Caco-2 (cell line): ENCODE measurements at regions not wholly inside any gene's neighbourhood (a gene's known extent, or its start where the extent isn't known, plus 50 kb on each side); places are given as distances from the start of the nearest gene placed in this dataset.

Experiments
- BruUV-seq: library from RNA; stranded (reverse); fragments of 400-500 nt; replicated peaks from 2 replicates; lab custom pipeline; 2021; lab: Mats Ljungman, UMichigan
- CTCF ChIA-PET: fragments of 300-600 bp; sonication (Branson Sonifier 250); formaldehyde crosslinking; loops from one replicate; lab custom pipeline; 2022; ENCODE audit warnings: antibody characterized with exemption; lab: Charles Lee
- POLR2A ChIA-PET: fragments of 300-600 bp; sonication (Branson Sonifier 250); formaldehyde crosslinking; loops from one replicate; lab custom pipeline; 2022; ENCODE audit warnings: antibody characterized with exemption; lab: Charles Lee
- DNase-seq, 2 experiments: peaks; one replicate each; pipeline versions ENCODE4 v3.0.0 to v3.0.0-alpha.2; 2020 to 2022
- H3K27me3 ChIP-seq: replicated peaks from 2 replicates; pipeline ENCODE4 v1.6.0; 2011; ENCODE audit warnings: low read length; ENCODE audit not compliant: control insufficient read depth, insufficient read depth
- H3K36me3 ChIP-seq: 2 replicates; pipeline ENCODE4 v1.5.1; 2011; ENCODE audit warnings: low read length; ENCODE audit not compliant: control insufficient read depth, insufficient read depth
- H3K4me1 ChIP-seq: fragments of 250-450 bp; sonication (Bioruptor Pico); 2 replicates; pipeline ENCODE4 v1.5.1; 2020; ENCODE audit warnings: mild to moderate bottlenecking
- H3K4me3 ChIP-seq: 2 replicates; pipeline ENCODE4 v1.5.1; 2011; ENCODE audit warnings: low read depth, mild to moderate bottlenecking, control low read depth, low read length
- H3K9me3 ChIP-seq: fragments of 250-450 bp; sonication (Bioruptor Pico); 2 replicates; pipeline ENCODE4 v1.5.1; 2020; ENCODE audit warnings: mild to moderate bottlenecking, moderate library complexity
- H3K27ac Mint-ChIP-seq: one replicate; pipeline ENCODE4 v1.8.0; 2022; ENCODE audit warnings: mixed read lengths; ENCODE audit not compliant: unreplicated experiment
- H3K27me3 Mint-ChIP-seq: one replicate; pipeline ENCODE4 v1.8.0; 2022; ENCODE audit warnings: mixed read lengths; ENCODE audit not compliant: insufficient read depth, unreplicated experiment
- H3K36me3 Mint-ChIP-seq: one replicate; pipeline ENCODE4 v1.8.0; 2022; ENCODE audit warnings: mild to moderate bottlenecking, mixed read lengths; ENCODE audit not compliant: insufficient read depth, unreplicated experiment
- H3K4me1 Mint-ChIP-seq: one replicate; pipeline ENCODE4 v1.8.0; 2022; ENCODE audit warnings: low read depth, mixed read lengths; ENCODE audit not compliant: unreplicated experiment
- H3K4me3 Mint-ChIP-seq: one replicate; pipeline ENCODE4 v1.8.0; 2022; ENCODE audit warnings: mild to moderate bottlenecking, moderate library complexity, mixed read lengths; ENCODE audit not compliant: unreplicated experiment
- H3K9me3 Mint-ChIP-seq: one replicate; pipeline ENCODE4 v1.8.0; 2022; ENCODE audit warnings: mixed read lengths; ENCODE audit not compliant: unreplicated experiment
- CTCF ChIP-seq, 2 experiments: fragments of 200-600 bp in 1 of 2; IDR thresholded peaks; 1 replicate in 1 of 2; 2 replicates in 1 of 2; pipeline versions ENCODE4 v1.5.1 to v1.8.0; 2011 to 2022; ENCODE audit warnings: antibody characterized with exemption in 1 of 2, control low read depth in 1 of 2, inconsistent platforms in 1 of 2, low read depth in 1 of 2, low read length in 1 of 2, mild to moderate bottlenecking in 1 of 2, moderate library complexity in 1 of 2; ENCODE audit not compliant: insufficient read depth in 1 of 2, severe bottlenecking in 1 of 2, unreplicated experiment in 1 of 2
- intact Hi-C: fragments of 100-400 bp; cut with micrococcal nuclease; formaldehyde crosslinking; loops from one replicate; pipeline ENCODE4 v1.10.0; 2022; ENCODE audit not compliant: unreplicated experiment

GRCh38 chr6:167505199-167505598 lies 180.3 kb downstream of the TTLL2 start:
- Mint-ChIP-seq H3K4me1 (no peaks in the 10 kb centered on the region), H3K27ac (no peak overlapping the region), H3K4me3 (no peak overlapping the region), H3K9me3 (no peaks in the 10 kb centered on the region), H3K27me3 (no peaks in the 10 kb centered on the region), H3K36me3 (no peaks in the 10 kb centered on the region)
- H3K4me3 ChIP-seq, result no peak overlapping the region
- no peak for DNase-seq
- no peak for TF ChIP-seq CTCF (IDR thresholded peaks at IDR 0.05; ENCODE audit: insufficient read depth in 1 of 2, low read depth in 1 of 2, low read length in 1 of 2, severe bottlenecking in 1 of 2, unreplicated experiment in 1 of 2)
- no TSS peak for BruUV-seq
- H3K9me3 ChIP-seq, result no peaks in the 10 kb centered on the region
- H3K36me3 ChIP-seq, result no peaks in the 10 kb centered on the region
- H3K27me3 ChIP-seq, result no peaks in the 10 kb centered on the region
- H3K4me1 ChIP-seq, result peaks cover 12% of the 10 kb centered on the region
- intact Hi-C loops, result loop anchor here (10.0 kb wide), 1 partner anchor 320 kb away; the partner anchor contains the start of gene AFDN
- POLR2A ChIA-PET, result no interaction called here
- CTCF ChIA-PET, result no interaction called here

DNA sequence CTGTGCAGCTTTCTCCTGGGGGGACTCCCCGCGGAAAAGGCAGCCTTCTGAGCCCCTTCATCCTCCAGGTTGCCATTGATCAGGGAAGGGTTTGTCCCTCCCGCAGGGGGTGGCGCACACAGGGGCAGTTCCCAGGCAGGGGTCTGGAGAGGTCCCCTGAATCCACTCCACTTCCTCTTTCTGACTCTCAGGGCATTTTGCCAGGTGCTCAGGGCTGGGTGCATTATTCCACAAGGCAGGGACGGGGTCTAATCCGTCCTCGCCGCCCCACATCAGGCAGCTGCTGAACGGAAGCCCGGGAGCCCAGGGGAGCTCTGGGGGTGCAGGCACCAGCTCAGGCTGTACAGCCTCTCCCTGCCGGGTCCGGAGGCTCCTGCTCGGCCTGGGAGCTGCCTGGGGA lies 180.9 kb downstream of the TTLL2 start:
- intact Hi-C loops, result loop anchor here (10.0 kb wide), 1 partner anchor 319 kb away; the partner anchor contains the start of gene AFDN
- TF ChIP-seq CTCF (IDR thresholded peaks at IDR 0.05; ENCODE audit: insufficient read depth in 1 of 2, low read depth in 1 of 2, low read length in 1 of 2, severe bottlenecking in 1 of 2, unreplicated experiment in 1 of 2), result no peak
- ChIA-PET POLR2A (no interaction called here), CTCF (no interaction called here)
- Mint-ChIP-seq H3K4me1 (no peaks in the 10 kb centered on the region), H3K4me3 (no peak overlapping the region), H3K27ac (no peak overlapping the region), H3K9me3 (no peaks in the 10 kb centered on the region), H3K27me3 (no peaks in the 10 kb centered on the region), H3K36me3 (no peaks in the 10 kb centered on the region)
- peaks cover 12% of the 10 kb centered on the region for H3K4me1 ChIP-seq
- H3K27me3 ChIP-seq, result no peaks in the 10 kb centered on the region
- no peaks in the 10 kb centered on the region for H3K36me3 ChIP-seq
- H3K9me3 ChIP-seq, result no peaks in the 10 kb centered on the region
- DNase-seq, result no peak
- BruUV-seq, result no TSS peak
- H3K4me3 ChIP-seq, result no peak overlapping the region

- ChIA-PET POLR2A (no interaction called here), CTCF (no interaction called here)
- H3K36me3 ChIP-seq, result no peaks in the 10 kb centered on the region
- Mint-ChIP-seq H3K27me3 (no peaks in the 10 kb centered on the region), H3K27ac (no peak overlapping the region), H3K36me3 (no peaks in the 10 kb centered on the region), H3K9me3 (no peaks in the 10 kb centered on the region), H3K4me3 (no peak overlapping the region), H3K4me1 (no peaks in the 10 kb centered on the region)
- H3K27me3 ChIP-seq, result no peaks in the 10 kb centered on the region
- no TSS peak for BruUV-seq
- H3K4me1 ChIP-seq, result peaks cover 12% of the 10 kb centered on the region
- H3K9me3 ChIP-seq, result no peaks in the 10 kb centered on the region
- TF ChIP-seq CTCF (IDR thresholded peaks at IDR 0.05; ENCODE audit: insufficient read depth in 1 of 2, low read depth in 1 of 2, low read length in 1 of 2, severe bottlenecking in 1 of 2, unreplicated experiment in 1 of 2), result no peak
- no peak overlapping the region for H3K4me3 ChIP-seq
- DNase-seq, result peak; percentile 23 to 45
- intact Hi-C loops, result loop anchor here (10.0 kb wide), 1 partner anchor 318 kb away; the partner anchor contains the start of gene AFDN
Measured at GRCh38 chr6:167506443-167507301, 181.8 kb downstream of the TTLL2 start.
